Effector memory CD8-positive, alpha-beta T cell (primary cell): ENCODE measurements at regions not wholly inside any gene's neighbourhood (a gene's known extent, or its start where the extent isn't known, plus 50 kb on each side); places are given as distances from the start of the nearest gene placed in this dataset.

Experiments
- ATAC-seq: fragments of 150-1000 bp; cut with Tn5 transposase; replicated peaks from 2 replicates; pipeline ENCODE4 v1.10.0; 2021; ENCODE audit warnings: mild to moderate bottlenecking, moderate library complexity
- DNase-seq, 3 experiments: peaks; one replicate each; pipeline ENCODE4 v3.0.0; 2021
- H3K27ac Mint-ChIP-seq, 2 donors: one replicate each; pipeline ENCODE4 v1.8.0; 2022; ENCODE audit warnings: mild to moderate bottlenecking in 2 of 2, mixed read lengths in 2 of 2, moderate library complexity in 2 of 2
- H3K27me3 Mint-ChIP-seq, 2 donors: one replicate each; pipeline ENCODE4 v1.8.0; 2022; ENCODE audit warnings: mixed read lengths in 2 of 2
- H3K36me3 Mint-ChIP-seq: one replicate; pipeline ENCODE4 v1.8.0; 2022; ENCODE audit warnings: mild to moderate bottlenecking, moderate library complexity, mixed read lengths; ENCODE audit not compliant: insufficient read depth
- H3K4me1 Mint-ChIP-seq, 2 donors: one replicate each; pipeline ENCODE4 v1.8.0; 2022; ENCODE audit warnings: low read depth in 2 of 2, mixed read lengths in 2 of 2
- H3K4me3 Mint-ChIP-seq, 2 donors: one replicate each; pipeline ENCODE4 v1.8.0; 2022; ENCODE audit warnings: mild to moderate bottlenecking in 2 of 2, mixed read lengths in 2 of 2, moderate library complexity in 2 of 2
- H3K9me3 Mint-ChIP-seq, 2 donors: one replicate each; pipeline ENCODE4 v1.8.0; 2022; ENCODE audit warnings: mixed read lengths in 2 of 2

DNA sequence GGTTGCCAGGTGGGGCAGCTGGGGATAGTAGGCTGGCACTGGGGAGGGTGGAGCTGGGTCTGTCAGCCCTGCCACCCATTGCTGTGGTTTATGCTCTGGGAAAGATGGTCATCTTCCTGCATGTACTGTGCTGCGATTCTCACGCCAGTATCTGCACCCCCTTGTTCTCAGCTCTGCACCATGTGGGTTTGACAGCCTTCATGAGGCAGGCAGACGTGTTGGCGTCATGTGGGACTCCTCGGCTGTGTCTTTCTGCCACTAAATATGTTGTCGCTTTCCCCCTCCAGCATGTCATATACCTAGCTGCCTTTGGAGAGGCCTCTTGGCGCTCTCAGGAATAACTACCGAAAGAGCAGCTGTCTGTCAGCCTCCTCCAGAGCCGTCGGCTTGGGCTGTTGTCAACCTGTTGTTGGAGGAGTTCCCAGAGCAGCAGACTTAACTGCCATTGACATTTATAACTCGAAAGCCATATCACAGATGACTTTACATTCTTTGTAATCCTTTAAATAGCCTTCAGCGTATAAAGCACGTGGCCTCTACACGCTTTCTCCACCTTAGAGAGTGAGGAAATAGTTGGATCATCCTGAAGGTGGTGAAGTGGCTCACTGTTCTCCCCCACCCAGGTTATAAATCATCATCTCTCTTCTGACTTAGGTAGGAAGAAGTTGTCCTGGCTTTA, 80.4 kb upstream of the MGAT5 start:
- DNase-seq (no peak), ATAC-seq (no peak)
- H3K4me1 Mint-ChIP-seq = peaks cover 54 to 67% of the 10 kb centered on the region in 2 donors
- H3K9me3 Mint-ChIP-seq = no peaks in the 10 kb centered on the region
- H3K4me3 Mint-ChIP-seq = no peak overlapping the region
- no peaks in the 10 kb centered on the region for H3K27me3 Mint-ChIP-seq
- peak overlapping the region; percentile 65 to 67 for H3K27ac Mint-ChIP-seq
- no peaks in the 10 kb centered on the region for H3K36me3 Mint-ChIP-seq

DNA sequence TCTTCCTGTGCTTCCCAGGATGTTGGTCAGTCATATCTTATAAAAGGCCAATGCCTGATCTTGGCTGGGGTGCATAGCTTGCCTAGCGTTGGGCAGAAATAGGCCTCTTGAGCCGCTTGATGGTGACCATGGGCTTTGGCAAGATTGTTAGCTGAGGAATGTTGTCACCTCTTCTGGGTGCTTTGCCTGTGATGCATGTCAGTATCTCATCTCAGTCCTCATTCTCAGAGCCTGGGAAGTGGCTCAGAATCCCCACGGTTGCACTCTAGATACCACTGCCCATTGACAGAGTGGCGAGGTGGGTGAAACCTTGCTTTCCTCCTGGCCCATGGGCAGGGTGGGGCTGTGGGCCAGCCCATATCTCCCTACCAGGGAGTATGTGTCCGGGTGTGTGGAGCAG, 79.2 kb upstream of the MGAT5 start:
- ATAC-seq (no peak), DNase-seq (no peak)
- Mint-ChIP-seq H3K4me1 (peaks cover 55 to 64% of the 10 kb centered on the region in 2 donors), H3K36me3 (no peaks in the 10 kb centered on the region), H3K27me3 (no peaks in the 10 kb centered on the region), H3K4me3 (no peak overlapping the region), H3K27ac (peak overlapping the region; percentile 65 to 67), H3K9me3 (no peaks in the 10 kb centered on the region)

DNA sequence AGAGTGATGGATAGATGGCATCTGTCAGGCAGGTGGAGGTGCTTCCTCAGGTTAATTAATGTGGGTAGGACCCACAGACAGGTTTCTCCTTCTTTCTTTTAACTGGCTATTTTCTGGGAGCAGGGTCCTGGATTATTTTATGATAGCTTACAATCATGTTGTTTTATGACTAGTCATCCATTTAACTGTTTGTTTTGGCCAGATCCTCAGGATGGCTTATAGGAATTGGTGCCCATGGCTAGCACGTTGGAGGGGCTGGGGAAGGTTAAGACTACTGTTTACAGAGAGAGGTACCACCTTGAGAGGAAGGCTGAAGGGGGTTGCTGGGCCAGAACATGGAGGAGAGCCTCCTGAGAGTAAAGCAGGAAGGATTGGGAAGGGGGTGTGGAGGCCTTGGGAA, 78.0 kb upstream of the MGAT5 start:
- Mint-ChIP-seq H3K4me3 (no peak overlapping the region), H3K27me3 (no peaks in the 10 kb centered on the region), H3K27ac (peak overlapping the region; percentile 65 to 90), H3K9me3 (no peaks in the 10 kb centered on the region), H3K4me1 (peaks cover 60 to 63% of the 10 kb centered on the region in 2 donors), H3K36me3 (no peaks in the 10 kb centered on the region)
- ATAC-seq (no peak), DNase-seq (no peak)

DNA sequence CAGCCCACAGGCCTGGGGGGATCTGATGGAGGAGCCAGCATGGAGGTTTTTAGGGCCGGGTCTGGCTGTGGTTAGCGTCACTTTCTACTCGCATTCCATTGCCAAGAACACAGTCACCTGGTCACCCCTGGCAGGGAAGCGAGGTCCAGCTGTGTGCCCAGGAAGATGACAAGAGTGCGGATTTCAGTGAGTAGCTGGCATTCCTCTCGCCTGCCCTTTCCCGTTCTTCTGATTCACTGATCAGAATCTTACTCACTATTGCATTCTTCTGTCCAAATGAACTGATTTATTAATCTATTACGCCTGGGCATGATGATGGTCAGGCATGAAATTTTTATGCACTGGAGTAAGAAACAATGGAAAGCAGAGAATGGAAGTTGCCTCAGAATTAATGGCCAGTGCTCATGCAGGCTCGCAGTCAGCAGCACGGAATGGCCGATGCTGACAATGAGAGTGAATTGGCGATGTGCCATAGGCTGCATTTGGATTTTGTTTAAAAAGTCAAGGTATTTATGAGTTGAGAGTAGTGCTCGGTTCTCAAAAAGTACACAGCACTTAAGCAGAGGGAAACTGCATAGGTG, 76.4 kb upstream of the MGAT5 start:
- ATAC-seq (no peak), DNase-seq (no peak)
- peaks cover 67 to 68% of the 10 kb centered on the region in 2 donors for H3K4me1 Mint-ChIP-seq
- no peaks in the 10 kb centered on the region for H3K36me3 Mint-ChIP-seq
- H3K27ac Mint-ChIP-seq = peak overlapping the region; percentile 77 to 90
- no peaks in the 10 kb centered on the region for H3K27me3 Mint-ChIP-seq
- no peak overlapping the region for H3K4me3 Mint-ChIP-seq
- H3K9me3 Mint-ChIP-seq = no peaks in the 10 kb centered on the region

DNA sequence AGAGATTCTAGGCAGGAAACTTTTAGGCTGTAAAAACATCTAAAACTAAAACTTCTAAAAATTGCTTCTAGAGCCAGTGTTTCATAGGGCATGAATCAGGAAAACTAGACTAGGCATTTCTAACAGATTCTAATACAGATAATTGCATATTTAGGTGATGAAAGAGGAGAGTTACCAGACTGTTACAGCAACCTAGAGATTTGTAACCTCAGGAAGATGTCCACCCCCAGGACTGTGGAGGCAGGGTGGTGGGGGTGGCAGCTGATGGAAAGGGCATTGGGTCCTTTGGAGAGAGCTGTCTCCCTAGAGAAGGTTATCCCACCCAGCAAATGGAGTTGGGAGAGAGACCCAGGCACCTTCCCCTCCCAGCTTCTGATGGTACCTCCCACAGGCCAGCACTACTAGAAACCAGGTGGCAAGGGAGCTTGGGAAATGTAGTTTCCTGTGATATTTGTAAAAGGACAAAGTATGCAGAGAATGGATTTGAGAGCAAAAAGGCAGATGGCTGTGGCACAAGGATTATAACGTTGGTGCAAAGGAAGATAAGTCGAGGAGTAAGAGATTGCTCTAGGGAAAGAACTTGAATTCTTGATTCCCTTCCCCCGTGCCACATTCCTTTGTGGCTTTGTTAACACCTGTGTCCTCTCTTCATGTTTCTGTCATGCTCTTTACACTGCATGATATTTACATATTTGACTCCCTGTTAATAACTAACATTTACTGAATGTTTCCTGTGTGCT, 75.6 kb upstream of the MGAT5 start:
- H3K9me3 Mint-ChIP-seq = no peaks in the 10 kb centered on the region
- no peak for DNase-seq
- peak overlapping the region; percentile 19 to 77 for H3K27ac Mint-ChIP-seq
- H3K4me3 Mint-ChIP-seq = no peak overlapping the region
- H3K4me1 Mint-ChIP-seq = peaks cover 65 to 66% of the 10 kb centered on the region in 2 donors
- H3K27me3 Mint-ChIP-seq = no peaks in the 10 kb centered on the region
- ATAC-seq = no peak
- no peaks in the 10 kb centered on the region for H3K36me3 Mint-ChIP-seq

DNA sequence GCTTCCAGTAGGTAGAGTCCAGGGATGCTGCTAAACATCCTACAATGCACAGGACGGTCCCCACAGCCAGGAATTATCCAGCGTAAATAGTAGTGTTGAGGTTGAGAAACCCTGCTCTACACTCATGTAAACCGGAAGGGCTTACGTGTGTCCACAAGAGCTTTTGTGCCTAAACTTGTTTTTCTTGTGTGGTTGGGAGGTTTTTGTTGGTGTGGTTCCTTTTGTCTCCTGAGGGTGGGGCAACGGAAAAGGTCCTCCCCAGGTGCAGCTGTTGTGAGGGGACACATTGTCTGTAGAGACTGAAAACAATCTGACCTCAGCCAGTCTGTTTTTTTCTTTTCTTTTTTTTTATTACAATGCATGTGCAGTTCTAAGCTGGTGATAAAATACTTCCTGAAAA, 72.7 kb upstream of the MGAT5 start:
- DNase-seq = peak; percentile 19 to 40 (median 36)
- peak; percentile 90 for ATAC-seq
- H3K4me1 Mint-ChIP-seq = peaks cover 62 to 70% of the 10 kb centered on the region in 2 donors

DNA sequence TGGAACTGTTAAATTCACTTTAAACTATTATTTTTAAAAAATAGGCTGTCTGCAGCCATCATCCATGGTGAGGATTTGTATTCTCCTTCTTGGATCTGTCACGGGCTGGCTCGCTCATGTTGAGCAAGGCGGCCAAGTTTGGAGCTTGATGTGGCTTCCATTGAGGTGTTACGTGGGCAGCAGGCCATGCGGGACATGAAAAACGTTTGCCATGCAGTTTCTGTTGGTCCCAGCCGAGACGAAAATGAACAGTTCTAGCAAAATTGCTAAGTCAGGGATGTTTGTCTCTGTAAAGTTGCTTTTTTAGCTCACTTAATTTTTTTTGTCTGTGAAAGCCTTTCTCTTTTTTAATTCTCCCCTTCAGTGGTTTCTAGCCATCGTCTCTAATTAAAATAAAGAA, 70.2 kb upstream of the MGAT5 start:
- Mint-ChIP-seq H3K4me3 (no peak overlapping the region), H3K27me3 (no peaks in the 10 kb centered on the region), H3K27ac (peak overlapping the region; percentile 21 to 74), H3K9me3 (no peaks in the 10 kb centered on the region), H3K36me3 (peaks cover 2% of the 10 kb centered on the region), H3K4me1 (peaks cover 52 to 73% of the 10 kb centered on the region in 2 donors)
- no peak for ATAC-seq
- no peak for DNase-seq

More for the DNA sequence above, 72.7 kb upstream of the MGAT5 start:
- Mint-ChIP-seq H3K9me3 (no peaks in the 10 kb centered on the region), H3K27ac (peak overlapping the region; percentile 10 to 77), H3K36me3 (peaks cover 2% of the 10 kb centered on the region), H3K4me3 (peak overlapping the region; percentile 48 to 51), H3K27me3 (no peaks in the 10 kb centered on the region)

DNA sequence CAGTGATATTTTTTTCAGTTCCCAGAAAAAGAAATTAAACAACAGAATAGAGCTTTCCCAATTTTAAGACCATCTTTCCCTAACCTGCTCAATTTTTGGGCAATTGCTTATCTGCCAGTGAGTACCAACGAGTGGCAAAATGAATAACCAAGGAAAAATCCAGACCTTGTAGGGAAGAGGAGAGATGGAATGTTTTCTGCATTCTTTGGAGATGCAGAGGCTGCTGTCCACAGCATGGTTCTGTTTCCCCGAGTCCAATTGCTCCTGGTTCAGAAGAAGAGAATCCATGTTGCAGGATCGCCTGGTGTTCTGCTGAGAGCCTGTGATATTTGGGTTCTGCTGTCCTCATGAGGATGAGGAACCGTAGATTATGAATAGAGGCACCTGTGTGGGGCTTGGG, 68.2 kb upstream of the MGAT5 start:
- no peaks in the 10 kb centered on the region for H3K27me3 Mint-ChIP-seq
- H3K27ac Mint-ChIP-seq = peak overlapping the region; percentile 74 to 80
- ATAC-seq (no peak), DNase-seq (no peak)
- H3K4me1 Mint-ChIP-seq = peaks cover 52 to 66% of the 10 kb centered on the region in 2 donors
- no peaks in the 10 kb centered on the region for H3K9me3 Mint-ChIP-seq
- H3K36me3 Mint-ChIP-seq = peaks cover 9% of the 10 kb centered on the region
- H3K4me3 Mint-ChIP-seq = no peak overlapping the region

DNA sequence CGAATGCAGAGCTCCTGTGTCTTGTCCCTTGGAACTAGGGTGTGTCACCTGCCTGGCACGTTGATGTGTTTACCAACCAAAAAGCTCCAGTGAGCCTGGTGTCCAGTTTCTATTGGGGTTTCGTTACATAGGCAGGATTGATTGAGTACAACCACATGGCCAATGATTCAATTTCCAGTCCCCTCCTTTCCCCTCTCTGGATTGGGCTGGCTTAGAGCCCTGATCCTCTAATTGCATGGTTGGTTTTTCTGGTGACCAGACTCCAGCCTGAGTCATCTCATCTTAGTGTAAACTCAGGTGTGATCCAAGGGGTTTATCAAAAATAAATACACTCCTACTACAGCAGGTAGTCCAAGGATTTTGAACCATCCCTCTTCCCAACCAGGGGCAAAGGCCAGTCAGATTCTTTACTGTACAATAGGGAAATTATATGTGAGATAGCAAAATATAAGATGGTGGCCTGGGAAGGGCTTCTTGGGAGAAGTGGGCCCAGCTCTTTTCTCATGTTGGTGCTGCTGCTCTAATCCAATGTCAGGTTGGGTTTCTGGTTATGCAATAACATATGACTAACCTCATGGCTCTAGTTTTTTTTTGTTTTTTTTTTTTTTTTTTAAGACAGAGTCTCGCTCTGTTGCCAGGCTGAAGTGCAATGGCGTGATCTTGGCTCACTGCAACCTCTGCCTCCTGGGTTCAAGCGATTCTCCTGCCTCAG, 64.7 kb upstream of the MGAT5 start:
- H3K4me1 Mint-ChIP-seq = peaks cover 36 to 53% of the 10 kb centered on the region in 2 donors
- ATAC-seq (no peak), DNase-seq (no peak)
- H3K4me3 Mint-ChIP-seq = no peak overlapping the region
- peaks cover 2 to 7% of the 10 kb centered on the region in 2 donors for H3K9me3 Mint-ChIP-seq
- peaks cover 8% of the 10 kb centered on the region for H3K36me3 Mint-ChIP-seq
- no peaks in the 10 kb centered on the region for H3K27me3 Mint-ChIP-seq
- peak overlapping the region in 1 of 2 donors; percentile 64 for H3K27ac Mint-ChIP-seq

DNA sequence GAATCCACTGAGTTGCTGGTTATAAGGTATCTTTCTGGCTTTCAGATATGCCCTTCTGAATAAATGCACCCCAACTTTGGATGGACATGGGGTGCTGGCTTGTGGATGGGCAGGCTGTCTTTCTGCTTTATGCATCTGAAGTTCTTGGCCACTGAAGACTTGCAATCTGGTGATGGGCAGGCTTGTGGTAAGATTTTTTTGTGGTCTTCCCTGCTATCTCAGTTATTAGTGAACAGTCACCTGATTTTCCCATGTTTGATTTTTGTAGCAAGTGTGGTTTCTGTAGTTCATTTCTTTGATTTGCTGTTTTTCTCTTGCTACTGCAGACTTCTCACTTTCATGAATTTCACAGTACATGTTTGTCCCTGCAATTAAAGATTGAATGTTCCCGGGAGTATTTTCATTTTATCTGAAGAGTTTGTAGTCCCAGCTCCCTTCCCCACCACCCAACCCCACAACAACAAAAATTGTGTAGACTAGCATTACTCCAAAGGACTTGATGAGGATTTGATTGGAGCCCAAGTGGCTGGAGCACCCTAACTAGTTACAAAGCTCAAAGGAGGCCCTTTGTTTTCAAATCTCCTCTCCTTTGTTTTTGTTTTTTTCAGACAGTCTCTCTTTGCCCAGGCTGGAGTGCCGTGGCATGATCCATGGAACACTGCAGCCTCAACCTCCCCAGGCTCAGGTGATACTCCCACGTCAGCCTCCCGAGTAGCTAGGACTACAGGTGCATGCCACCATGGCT, 63.6 kb upstream of the MGAT5 start:
- H3K36me3 Mint-ChIP-seq = peaks cover 6% of the 10 kb centered on the region
- no peak overlapping the region for H3K4me3 Mint-ChIP-seq
- peaks cover 35 to 53% of the 10 kb centered on the region in 2 donors for H3K4me1 Mint-ChIP-seq
- H3K27ac Mint-ChIP-seq = peak overlapping the region in 1 of 2 donors; percentile 64
- no peak for DNase-seq
- ATAC-seq = no peak
- H3K27me3 Mint-ChIP-seq = no peaks in the 10 kb centered on the region
- H3K9me3 Mint-ChIP-seq = peaks cover 2 to 7% of the 10 kb centered on the region in 2 donors

DNA sequence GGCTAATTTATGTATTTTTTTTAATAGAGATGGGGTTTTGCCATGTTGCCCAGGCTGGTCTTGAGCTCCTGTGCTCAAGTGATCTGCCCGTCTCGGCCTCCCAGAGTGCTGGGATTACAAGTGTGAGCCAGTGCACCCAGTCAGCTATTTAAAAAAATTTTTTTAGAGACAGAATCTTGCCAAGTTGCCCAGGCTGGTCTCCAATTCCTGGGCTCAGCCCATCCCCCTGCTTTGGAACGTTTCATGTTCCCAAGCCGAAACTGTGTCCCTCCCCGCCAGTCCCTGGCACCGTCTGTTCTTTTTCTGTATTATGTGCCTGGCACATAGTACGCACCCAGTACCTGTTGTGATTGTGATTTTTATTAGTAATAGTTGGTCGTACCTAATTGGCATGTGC, 63.1 kb upstream of the MGAT5 start:
- ATAC-seq (no peak), DNase-seq (no peak)
- Mint-ChIP-seq H3K36me3 (peaks cover 6% of the 10 kb centered on the region), H3K9me3 (peaks cover 2 to 7% of the 10 kb centered on the region in 2 donors), H3K4me3 (no peak overlapping the region), H3K4me1 (peaks cover 37 to 58% of the 10 kb centered on the region in 2 donors), H3K27me3 (no peaks in the 10 kb centered on the region), H3K27ac (no peak overlapping the region)

DNA sequence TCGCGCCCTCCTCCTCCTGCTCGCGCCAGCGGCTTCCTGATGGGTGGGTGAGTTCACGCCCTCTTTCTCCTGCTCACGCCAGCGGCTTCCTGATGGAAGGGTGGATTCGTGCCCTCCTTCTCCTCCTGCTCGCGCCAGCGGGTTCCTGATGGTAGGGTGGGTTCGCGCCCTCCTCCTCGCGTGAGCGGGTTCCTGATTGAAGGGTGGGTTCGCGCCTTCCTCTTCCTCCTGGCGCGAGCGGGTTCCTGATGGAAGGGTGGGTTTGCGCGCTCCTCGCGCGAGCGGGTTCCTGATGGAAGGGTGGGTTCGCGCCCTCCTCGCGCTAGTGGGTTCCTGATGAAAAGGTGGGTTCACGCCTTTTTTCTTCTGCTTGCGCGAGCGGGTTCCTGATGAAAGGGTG, 62.0 kb upstream of the MGAT5 start:
- ATAC-seq = no peak
- Mint-ChIP-seq H3K27me3 (no peaks in the 10 kb centered on the region), H3K4me1 (peaks cover 30 to 50% of the 10 kb centered on the region in 2 donors), H3K36me3 (peaks cover 6% of the 10 kb centered on the region), H3K4me3 (no peak overlapping the region), H3K27ac (peak overlapping the region in 1 of 2 donors; percentile 11), H3K9me3 (peaks cover 2 to 7% of the 10 kb centered on the region in 2 donors)
- DNase-seq = no peak

DNA sequence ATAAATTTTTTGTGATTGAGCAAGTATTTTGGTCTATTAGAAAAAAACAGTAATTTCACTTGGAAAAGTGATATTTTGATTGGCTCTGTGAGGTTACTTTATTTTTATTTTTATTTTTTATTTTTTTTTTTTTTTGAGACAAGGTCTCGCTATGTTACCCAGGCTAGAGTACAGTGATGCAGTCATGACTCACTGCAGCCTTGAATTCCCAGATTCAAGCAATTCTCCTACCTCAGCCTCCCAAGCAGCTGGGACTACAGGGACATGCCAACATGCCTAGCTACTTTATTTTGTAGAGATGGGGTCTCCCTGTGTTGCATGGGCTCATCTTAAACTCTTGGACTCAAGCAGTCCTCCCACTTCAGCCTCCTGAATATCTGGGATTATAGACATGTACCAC, 60.9 kb upstream of the MGAT5 start:
- ATAC-seq = no peak
- no peaks in the 10 kb centered on the region for H3K27me3 Mint-ChIP-seq
- H3K27ac Mint-ChIP-seq = no peak overlapping the region
- no peak for DNase-seq
- peaks cover 2 to 7% of the 10 kb centered on the region in 2 donors for H3K9me3 Mint-ChIP-seq
- H3K4me1 Mint-ChIP-seq = peaks cover 37 to 51% of the 10 kb centered on the region in 2 donors
- H3K36me3 Mint-ChIP-seq = peaks cover 6% of the 10 kb centered on the region
- no peak overlapping the region for H3K4me3 Mint-ChIP-seq
